C4-2B (cell line): ENCODE measurements at regions not wholly inside any gene's neighbourhood (a gene's known extent, or its start where the extent isn't known, plus 50 kb on each side); places are given as distances from the start of the nearest gene placed in this dataset.
A peak's percentile ranks its signal among the peaks of the same experiment; 100 is the strongest.

Experiments used
- H3K27ac ChIP-seq: fragments of 450-650 bp; 2 replicates; pipeline ENCODE4 v1.5.1; 2017
- CTCF ChIP-seq: fragments of 450-650 bp; conservative IDR thresholded peaks from 2 replicates; pipeline ENCODE4 v1.5.1; 2017; ENCODE audit warnings: mild to moderate bottlenecking
- ZFX ChIP-seq: fragments of 450-650 bp; IDR thresholded peaks from 2 replicates; pipeline ENCODE4 v1.6.1; 2017

- TF ChIP-seq CTCF (no peak), ZFX (no peak)
- no peak overlapping the region for H3K27ac ChIP-seq
Measured at GRCh38 chr14:53836551-53836950, 120.1 kb downstream of the BMP4 start.

GRCh38 chr14:53828820-53829219, 127.8 kb downstream of the BMP4 start:
- H3K27ac ChIP-seq: no peak overlapping the region
- TF ChIP-seq CTCF: no peak
- no peak for TF ChIP-seq ZFX

- no peak for TF ChIP-seq ZFX
- no peak for TF ChIP-seq CTCF
Measured at GRCh38 chr14:53824061-53824460, 132.6 kb downstream of the BMP4 start.

GRCh38 chr14:53814392-53814791, 142.2 kb downstream of the BMP4 start:
- no peak overlapping the region for H3K27ac ChIP-seq
- no peak for TF ChIP-seq ZFX
- TF ChIP-seq CTCF: no peak

More at GRCh38 chr14:53824061-53824460, 132.6 kb downstream of the BMP4 start:
- H3K27ac ChIP-seq: no peak overlapping the region

GRCh38 chr14:53810221-53810620, 146.4 kb downstream of the BMP4 start:
- no peak overlapping the region for H3K27ac ChIP-seq
- TF ChIP-seq CTCF: peak; percentile 59
- no peak for TF ChIP-seq ZFX

GRCh38 chr14:53808042-53808441, 148.6 kb downstream of the BMP4 start:
- TF ChIP-seq CTCF (no peak), ZFX (no peak)
- no peak overlapping the region for H3K27ac ChIP-seq

GRCh38 chr14:53807542-53807941, 149.1 kb downstream of the BMP4 start:
- 0 out of 2 replicates have a peak, but pooled peaks have one; percentile 9 for TF ChIP-seq CTCF
- no peak for TF ChIP-seq ZFX
- H3K27ac ChIP-seq: no peak overlapping the region
